Astrocyte of the spinal cord (primary cell): ENCODE measurements at regions not wholly inside any gene's neighbourhood (a gene's known extent, or its start where the extent isn't known, plus 50 kb on each side); places are given as distances from the start of the nearest gene placed in this dataset.
A peak's percentile ranks its signal among the peaks of the same experiment; 100 is the strongest.

ENCODE experiments used
- DNase-seq: peaks from one replicate; pipeline ENCODE4 v3.0.0; 2011; ENCODE audit warnings: low read depth, low spot score
- H3K4me3 ChIP-seq: 2 replicates; pipeline ENCODE4 v1.5.1; 2011; ENCODE audit warnings: low read depth, mild to moderate bottlenecking, low read length, moderate library complexity
- CTCF ChIP-seq: IDR thresholded peaks from 2 replicates; pipeline ENCODE4 v1.5.1; 2012; ENCODE audit warnings: low read depth, mild to moderate bottlenecking, low read length, inconsistent platforms
- in situ Hi-C: cut with HindIII; loops from 2 replicates; pipeline ENCODE4 v1.10.0; 2017; ENCODE audit warnings: low sequenced_read_pairs

- in situ Hi-C loops = no loop called here
- peak; percentile 83 for DNase-seq
- TF ChIP-seq CTCF = no peak
- no peak overlapping the region for H3K4me3 ChIP-seq
Measured at GRCh38 chr11:29300420-29300819, 716.4 kb downstream of the KCNA4 start.

GRCh38 chr11:29296680-29297079, 720.1 kb downstream of the KCNA4 start:
- DNase-seq = no peak
- in situ Hi-C loops = no loop called here
- no peak overlapping the region for H3K4me3 ChIP-seq
- no peak for TF ChIP-seq CTCF

GRCh38 chr11:29293825-29294224, 723.0 kb downstream of the KCNA4 start:
- H3K4me3 ChIP-seq = no peak overlapping the region
- peak; percentile 82 for DNase-seq
- TF ChIP-seq CTCF = no peak
- in situ Hi-C loops = no loop called here

GRCh38 chr11:29282088-29282487, 734.7 kb downstream of the KCNA4 start:
- TF ChIP-seq CTCF = no peak
- peak; percentile 98 for DNase-seq
- H3K4me3 ChIP-seq = no peak overlapping the region
- in situ Hi-C loops = no loop called here

- no peak for TF ChIP-seq CTCF
- no peak overlapping the region for H3K4me3 ChIP-seq
- no peak for DNase-seq
- in situ Hi-C loops = no loop called here
Measured at GRCh38 chr11:29281271-29281777, 735.5 kb downstream of the KCNA4 start.

- no peak for TF ChIP-seq CTCF
- in situ Hi-C loops = no loop called here
- peak; percentile 45 for DNase-seq
- no peak overlapping the region for H3K4me3 ChIP-seq
Measured at GRCh38 chr11:29280452-29280851, 736.4 kb downstream of the KCNA4 start.

GRCh38 chr11:29279716-29280115, 737.1 kb downstream of the KCNA4 start:
- no peak for DNase-seq
- H3K4me3 ChIP-seq = no peak overlapping the region
- no peak for TF ChIP-seq CTCF
- in situ Hi-C loops = no loop called here
